GM21423 (cell line): ENCODE measurements at regions not wholly inside any gene's neighbourhood (a gene's known extent, or its start where the extent isn't known, plus 50 kb on each side); places are given as distances from the start of the nearest gene placed in this dataset.

Experiments used
- ATAC-seq: cut with Tn5 transposase; IDR thresholded peaks from one replicate; pipeline ENCODE4 v1.9.1; 2021; ENCODE audit warnings: mild to moderate bottlenecking, moderate library complexity; ENCODE audit not compliant: unreplicated experiment

DNA sequence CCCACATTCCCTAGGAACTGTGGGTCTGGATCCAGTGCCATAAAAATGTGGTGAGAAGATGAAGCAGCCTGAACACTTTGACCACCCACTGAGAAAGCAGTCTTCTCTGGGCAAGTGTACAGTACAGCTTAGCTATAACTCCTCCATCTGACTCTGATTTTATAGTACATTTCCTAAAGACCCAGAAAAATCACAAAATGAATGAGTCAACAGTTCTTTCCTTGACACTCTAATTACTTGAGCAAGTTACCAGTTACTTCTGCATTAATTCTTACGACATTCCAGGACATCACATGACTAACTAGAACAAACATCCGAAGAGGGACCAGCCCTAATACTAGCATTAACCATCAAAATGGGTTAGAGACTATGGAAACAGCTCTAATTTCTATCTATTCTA lies 148.1 kb upstream of the PEX5L start:
- no peak for ATAC-seq

DNA sequence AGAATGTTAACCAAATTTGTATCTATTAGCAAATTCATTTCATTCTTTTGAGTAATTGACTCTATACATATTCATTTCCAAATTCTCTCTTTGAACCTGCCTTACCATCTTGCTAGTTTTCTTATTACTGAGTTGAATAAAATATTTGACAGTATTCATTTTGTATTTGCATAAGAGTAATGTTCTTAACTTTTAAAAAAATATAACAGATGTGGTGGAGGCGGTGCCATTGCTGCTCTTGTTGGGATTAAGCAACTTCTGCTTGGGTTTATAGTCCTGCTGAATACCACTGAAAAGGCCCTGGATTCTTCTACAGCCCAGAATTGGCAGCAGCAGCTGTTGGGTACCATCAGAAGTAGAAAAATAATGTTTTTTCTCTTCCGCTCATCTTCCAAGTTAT lies 148.9 kb upstream of the PEX5L start:
- no peak for ATAC-seq

DNA sequence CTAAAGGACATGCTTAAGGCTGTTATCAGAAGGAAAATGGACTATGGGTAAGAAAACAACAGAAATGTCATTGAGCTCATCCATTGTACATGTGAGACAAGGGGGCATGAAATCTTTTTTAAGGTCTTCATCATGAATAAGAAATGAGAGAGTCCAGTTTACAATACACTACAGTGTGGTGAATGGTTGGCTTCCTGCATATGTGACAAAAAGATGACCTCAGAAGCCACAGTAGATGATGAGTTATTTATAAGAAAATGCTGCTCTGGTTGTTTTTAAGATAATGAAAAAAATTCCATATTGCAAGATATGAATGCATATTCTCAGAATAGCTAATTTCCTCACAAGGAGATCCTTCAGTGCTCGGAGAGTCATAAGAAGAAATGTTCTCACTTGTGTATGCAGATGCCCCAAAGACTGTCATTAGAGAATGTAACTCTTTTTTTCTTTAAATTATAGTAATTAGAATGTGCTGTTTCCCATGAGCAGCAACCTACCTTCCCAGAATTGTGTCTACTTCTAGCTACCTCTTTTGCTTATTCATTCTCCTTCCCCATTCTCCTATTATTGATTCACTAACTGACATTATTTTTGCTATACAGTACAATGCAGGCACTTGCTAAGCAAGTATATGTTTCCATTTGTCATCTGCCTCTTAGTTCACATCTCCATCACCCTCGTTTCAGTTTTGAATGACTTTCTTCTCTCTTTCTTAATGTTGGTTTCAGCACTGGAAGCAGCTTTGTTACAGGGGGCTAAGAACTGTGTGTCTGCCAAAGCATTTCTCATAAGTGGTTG lies 152.0 kb upstream of the PEX5L start:
- ATAC-seq = peak; percentile 81

DNA sequence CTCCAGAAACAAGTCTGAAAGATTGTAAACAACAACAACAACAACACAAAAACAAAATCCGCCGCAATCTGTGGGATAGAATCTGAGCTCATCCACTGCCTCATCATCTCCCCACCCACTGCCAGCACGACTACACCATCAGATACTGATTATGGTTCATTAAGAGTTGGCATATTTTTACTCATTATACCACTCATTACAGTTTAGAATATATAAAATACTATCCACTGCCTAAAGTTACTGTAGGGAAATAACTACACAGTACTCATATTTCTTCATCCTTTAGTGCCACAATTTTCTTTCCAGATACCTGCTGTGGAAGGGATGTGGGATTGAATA lies 152.5 kb upstream of the PEX5L start:
- ATAC-seq = no peak

DNA sequence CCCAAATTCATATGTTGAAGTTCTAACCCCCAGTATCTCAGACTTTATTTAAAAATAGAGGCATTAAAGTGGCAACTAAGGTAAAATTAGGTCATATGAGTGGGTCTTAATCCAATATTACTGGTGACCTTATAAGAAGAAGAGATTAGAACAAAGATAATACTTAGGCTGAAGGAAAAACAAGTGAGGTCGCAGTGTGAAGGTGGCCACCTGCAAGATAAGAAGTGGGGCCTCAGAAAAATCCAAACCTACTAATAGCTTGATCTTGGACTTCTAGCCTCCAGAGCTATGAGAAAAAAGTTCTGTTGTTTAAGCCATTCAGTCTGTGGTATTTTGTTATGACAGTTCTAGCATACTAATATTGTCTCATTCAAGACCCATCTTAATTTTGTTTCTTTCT lies 159.9 kb upstream of the PEX5L start:
- no peak for ATAC-seq

DNA sequence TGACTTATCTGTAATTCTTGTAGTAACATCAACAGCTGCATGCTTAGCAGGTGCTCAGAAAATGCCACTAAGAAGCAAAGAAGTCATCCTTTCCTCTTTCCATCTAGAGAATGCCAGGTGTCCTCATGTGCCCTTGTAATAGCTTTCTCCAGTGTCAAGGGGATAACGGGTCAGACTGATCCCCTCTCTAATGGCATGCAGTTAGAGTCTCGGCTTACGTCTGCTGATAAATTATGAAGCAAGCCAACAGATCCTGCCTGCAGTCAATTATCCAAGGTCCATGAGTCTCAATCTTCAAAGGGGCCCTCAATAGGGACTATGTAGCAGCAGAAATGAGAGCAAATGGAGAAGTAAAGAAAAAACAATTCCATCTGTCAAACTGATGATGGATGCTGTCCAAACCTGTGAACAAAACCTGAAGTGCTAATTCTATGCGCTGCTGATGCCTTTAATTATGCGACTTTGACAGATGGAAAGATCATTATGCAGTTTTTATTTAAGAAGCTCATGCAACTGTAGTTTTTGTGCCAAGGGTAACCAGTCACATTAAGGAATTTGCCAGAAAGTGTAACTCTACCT lies 162.8 kb upstream of the PEX5L start:
- no peak for ATAC-seq

DNA sequence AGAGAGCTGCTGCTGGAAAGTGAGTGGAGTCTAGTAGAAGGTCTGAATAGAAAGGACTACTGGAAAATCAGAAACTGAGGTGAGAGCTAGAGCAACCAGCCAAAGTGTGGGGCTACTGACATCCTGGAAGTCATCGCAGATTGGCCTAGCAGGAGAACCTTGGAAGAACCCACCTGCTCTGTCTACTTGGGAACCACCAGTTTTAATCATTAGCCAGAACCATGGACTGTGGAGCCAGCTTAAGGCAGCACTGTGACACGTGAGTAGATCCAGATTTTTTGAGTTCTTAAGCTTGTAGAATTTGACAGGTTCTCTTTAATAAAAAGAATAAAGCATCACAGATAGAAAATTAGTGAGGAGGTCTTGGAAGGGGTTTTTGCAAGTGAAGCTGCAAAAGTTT lies 179.1 kb upstream of the PEX5L start:
- ATAC-seq = no peak

DNA sequence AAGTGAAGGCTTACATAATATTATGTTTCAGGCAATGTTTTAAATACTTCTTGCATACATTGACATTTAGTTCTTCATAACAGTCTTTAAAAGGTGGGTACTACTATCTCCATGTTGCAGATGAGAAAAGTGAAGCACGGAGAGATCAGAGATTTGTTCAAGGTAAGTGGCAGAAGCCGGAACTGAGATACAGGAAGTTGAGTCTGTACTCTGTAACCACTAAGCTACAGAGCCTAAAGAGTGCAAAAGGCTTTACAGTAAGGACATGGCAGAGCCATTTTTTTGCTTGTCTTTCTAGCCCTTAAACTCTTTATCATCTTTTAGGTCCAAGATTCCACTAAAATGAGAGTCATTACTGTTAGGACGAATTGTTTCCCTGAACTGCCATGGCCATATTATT lies 186.5 kb upstream of the PEX5L start:
- ATAC-seq = no peak

DNA sequence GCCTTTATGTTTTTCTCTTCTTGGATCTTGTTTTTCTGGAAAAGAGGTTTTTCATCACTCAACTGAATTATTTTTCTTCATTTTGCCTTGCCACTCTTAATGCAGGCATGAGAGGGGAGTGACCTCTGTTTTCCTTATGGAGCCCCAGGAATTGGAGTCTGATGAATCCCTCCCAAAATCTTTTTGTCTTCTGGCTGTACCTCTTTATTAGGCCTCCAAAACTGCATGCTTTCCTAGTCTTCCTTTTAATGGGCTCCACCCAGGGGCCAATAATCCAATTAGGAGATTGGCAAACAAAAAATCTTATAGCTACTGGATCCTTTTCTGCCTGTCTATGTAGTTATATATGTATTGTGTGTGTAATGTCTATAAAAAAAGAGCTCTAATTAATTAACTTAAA lies 192.4 kb upstream of the PEX5L start:
- ATAC-seq = no peak

DNA sequence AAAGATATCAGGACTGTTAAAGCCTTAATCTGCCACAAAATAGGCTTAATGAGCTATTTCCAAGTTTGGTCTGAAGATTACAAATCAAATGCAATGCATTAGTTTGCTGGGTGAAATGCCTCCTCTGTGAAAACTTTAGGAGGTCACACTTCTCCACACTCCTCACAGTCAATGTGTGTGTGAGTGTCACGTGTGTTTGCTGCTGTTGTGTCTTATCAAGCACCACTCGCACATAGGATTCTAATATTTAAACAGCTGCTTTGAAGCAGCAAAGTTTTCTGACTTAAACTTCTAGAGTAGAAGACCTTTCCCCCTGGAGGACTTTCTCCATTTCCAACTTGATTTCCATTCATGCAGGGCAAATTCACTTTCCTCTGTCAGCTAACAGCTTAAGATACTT lies 203.2 kb upstream of the PEX5L start:
- ATAC-seq = no peak

DNA sequence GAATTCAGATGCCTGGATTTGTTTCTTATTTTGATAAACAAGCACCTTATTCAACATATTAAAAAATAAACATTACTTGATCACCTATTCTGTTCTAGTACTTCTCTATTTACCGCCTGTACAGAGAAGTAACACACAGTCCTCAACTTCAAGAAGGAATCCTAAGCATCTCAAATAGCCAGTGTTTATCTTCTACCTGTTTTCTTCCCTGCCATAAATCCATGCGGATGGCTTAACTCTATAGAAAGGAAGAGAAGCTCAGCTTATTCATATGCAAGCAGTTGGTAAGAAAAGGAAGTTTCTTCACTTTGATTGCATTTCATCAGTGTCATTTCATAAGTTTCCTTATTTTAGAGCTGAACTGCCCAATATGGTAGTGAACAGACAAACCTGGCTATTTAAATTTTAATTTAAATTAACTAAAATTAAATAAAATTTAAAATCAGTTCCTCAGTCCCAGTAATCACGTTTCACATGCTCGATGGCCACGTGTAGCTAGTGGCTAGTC lies 210.0 kb upstream of the PEX5L start:
- ATAC-seq = no peak

DNA sequence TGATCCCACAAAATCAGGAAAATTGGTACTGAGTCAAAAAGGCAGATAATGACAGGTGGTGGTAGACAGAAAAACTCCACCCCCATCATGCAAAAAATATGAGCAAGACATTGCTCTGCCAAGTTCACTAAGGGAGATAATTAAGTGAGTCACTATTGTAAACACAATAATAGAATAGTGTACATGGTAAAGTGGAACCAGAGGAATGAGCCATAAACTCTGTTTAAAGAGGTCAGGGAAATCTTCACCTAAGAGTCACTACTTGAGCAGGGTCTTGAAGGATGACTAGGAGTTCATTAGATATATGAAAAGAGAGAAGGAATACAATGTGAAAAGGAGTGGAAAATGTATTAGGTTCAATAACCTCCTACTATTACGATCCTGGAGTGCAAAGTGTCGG lies 213.4 kb upstream of the PEX5L start:
- ATAC-seq = no peak

DNA sequence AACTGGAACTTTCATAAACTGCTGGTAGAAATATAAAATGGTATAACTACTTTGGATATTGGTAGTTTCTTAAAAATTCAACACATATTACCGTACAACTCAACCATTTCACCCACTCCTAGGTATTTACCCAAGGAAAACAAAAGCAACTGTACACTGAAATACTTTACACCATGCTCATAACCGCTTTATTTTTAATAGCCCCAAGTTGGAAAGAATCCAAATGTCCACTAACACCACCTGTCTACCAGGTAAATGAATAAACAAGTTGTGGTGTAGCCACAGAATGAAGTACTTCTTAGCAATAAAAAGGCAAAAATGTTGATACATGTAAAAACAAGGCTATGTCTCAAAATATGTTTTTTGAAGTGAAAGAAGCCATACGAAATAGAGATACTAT lies 215.9 kb upstream of the PEX5L start:
- no peak for ATAC-seq

DNA sequence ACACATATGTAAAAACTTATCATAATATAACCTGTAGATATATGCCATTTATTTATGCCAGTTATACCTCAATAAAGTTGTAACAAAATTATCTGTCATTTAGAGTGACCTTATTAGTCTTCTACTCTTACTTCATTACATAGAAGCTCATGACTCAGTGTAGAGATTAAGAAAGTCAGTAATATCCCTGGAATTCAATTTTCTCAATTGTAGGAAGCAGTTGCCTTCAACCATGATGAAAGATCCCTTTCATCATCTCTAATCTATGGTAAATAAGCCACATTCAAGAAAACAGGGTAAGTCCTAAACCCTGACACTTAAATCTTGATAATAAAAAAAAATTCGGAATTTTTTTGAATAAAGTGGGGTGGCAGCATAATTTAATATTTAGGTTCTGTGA lies 216.5 kb upstream of the PEX5L start:
- ATAC-seq = no peak

DNA sequence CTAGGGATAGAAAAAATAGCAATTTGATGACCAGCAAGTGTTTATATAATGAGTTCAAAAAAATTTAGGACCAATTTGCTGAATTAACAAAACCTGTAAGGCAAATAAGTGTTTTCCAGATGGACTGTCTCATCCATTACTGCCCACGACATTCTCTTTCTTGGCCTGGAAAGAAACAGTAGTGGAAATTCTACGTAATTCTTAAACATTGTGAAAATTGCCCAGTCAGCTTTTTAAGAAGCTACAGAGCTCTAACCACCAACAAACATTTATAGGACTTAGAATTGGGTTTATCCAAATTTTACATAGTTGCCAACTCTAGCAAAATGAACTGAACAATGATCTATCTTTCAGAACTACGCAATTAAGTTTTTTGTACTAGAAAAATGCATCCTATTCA lies 227.7 kb upstream of the PEX5L start:
- ATAC-seq = no peak

DNA sequence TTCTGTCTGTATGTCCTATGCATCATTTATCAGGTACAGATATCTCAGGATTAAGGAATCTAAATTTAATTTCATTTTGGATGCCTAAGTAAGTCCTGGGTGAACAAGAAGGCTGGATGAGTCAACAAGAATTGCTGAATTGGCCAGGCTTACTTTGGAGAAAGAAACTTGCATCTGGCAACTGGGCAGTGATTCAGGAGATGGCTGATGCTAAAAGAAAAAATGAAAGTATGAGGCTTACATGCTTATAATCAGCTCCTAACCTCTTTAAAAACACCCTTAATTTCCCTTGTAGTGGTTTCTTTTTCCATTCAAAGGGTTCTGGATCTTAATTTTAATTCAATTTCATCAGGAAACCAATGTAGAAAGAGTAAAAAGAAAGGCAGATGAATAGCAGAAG lies 228.8 kb upstream of the PEX5L start:
- no peak for ATAC-seq

DNA sequence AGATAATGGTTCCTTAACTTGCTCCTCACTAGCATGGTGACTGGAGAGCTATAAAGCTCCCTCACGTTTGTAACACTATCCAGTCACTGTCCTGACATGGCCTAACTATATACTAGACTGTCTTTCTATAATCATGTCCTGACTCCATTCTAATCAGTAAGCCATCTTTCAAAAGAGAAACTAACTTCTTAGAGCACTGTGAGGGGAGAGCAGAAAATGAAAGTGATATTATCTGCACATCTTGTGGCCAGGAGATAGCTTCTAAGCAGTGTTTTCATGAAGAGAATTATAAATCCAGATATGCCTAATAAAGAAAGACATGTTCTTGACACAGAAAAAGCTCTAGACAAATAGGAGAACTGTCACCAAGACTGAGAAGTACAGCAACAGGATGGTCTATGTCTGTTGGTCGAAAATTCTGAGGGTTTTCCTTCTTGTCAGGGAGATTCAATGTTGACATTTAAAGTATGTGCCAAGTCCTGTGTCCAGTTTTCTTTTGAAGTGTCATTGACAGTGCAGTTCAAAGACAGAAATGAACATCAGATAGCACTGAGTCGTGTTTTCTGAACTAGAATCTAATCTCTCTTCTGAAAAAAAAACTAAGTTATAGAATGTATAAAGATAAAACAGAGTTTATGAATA lies 230.6 kb upstream of the PEX5L start:
- peak; percentile 100 for ATAC-seq

DNA sequence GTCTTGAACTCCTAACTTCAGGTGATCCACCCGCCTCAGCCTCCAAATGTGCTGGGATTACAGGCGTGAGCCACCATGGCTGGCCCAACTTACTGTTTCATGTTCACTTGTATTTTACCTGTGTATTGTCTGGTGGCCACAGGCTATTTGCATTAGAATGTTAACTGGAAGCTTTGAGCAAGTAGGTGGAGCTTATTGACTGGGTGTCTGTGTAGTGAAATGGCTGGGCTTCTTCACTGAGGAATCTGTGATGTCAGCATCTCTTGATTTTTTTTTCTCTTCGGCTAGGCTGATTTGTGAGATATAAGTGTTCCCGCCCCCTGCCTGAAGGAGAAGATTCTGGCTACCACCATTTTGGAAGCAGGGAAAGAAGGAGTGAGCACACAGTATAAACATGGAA lies 237.8 kb upstream of the PEX5L start:
- no peak for ATAC-seq

DNA sequence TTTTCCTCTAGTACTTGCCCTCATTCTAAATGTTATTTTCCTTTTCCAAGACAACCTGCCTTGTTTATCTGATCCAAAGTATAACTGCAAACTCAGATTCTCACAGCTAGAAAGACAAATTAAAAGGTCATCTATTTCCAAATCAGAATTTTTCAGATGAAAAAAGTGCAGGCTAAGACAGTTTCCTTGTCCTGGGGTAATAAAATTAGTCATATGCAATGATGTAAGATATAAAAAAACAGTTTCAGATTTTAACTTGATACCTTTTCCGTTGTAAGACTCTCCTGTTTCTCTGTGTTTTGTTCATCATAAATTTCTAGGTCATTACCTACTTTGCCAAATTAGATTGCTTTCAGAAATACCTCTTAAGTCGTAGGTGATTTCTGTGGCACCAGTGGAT lies 238.4 kb upstream of the PEX5L start:
- no peak for ATAC-seq

DNA sequence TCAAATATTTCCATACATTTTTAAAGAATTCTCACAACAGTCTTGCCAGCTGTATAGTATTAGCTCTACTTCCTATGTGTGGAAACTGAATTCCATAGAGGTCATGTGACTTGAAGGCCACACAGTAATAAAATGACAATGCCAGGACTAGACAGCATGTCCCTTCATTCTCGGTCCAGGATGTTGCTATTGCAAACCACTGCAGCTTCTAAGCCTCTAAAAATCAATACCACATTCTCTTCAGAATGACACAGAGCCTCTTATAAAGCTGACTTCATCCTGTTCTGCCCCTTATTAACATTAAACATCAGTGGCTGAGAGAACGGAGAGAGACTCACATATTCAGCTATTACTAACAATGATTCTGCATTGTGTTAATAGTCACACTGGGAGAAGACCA lies 240.3 kb upstream of the PEX5L start:
- no peak for ATAC-seq

DNA sequence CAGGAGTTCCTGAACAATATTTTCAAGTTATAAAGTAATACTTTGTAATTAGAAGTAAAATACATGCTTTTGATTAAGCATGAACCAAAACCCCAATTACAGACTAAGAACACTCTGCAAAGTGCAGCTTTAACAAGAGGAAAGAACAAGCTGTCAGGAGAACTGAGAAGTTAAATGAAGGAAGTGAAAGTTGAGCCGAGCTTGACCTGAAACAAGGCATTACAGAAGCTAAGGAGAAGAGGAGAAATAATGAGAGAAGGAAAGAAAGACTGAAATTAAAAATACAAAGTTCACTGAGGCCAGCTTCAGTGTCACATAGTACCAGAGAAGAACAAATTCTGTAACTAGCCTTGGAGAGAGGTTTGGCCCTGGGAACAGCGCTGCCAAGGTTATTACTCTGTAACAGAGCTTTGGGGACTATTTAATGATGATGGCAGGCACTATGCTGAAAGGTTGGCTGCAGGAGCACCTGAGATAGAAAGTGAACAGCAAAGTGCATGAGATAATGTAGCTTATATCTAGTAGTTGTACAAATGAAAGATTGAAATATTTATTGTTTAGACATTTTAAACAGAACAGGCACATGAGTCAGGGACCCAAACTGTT lies 241.9 kb upstream of the PEX5L start:
- peak; percentile 97 for ATAC-seq

DNA sequence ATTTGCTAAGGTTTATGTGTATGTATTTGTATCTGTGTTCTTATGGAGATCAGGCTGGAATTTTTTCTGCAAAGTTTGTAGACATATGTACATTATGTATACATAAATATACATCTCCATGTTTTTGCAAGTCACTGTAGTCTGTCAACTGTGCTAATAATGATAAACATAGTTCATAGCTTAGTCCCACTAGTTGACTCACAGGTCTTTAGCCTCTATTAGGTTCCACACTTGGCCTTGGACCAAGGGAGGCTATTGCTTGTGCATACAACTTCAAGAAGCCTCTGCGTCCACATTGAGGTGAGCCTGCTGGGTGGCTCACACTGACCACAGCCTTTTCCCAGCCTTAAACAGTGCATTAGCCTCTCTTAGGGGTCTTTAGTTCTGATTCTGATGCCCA lies 243.8 kb upstream of the PEX5L start:
- ATAC-seq = no peak
